GM20000 (cell line): ENCODE measurements at regions not wholly inside any gene's neighbourhood (a gene's known extent, or its start where the extent isn't known, plus 50 kb on each side); places are given as distances from the start of the nearest gene placed in this dataset.

Experiments
- DNase-seq: peaks from one replicate; pipeline ENCODE4 v3.0.0; 2012; ENCODE audit warnings: low spot score
- TF ChIP-seq, protein P1 (sequence below): IDR thresholded peaks from 2 replicates; pipeline ENCODE4 v1.5.1; 2012; ENCODE audit warnings: mild to moderate bottlenecking, control low read depth; ENCODE audit errors: extremely low read depth, missing control alignments

- DNase-seq: no peak
- TF ChIP-seq, protein P1, sequence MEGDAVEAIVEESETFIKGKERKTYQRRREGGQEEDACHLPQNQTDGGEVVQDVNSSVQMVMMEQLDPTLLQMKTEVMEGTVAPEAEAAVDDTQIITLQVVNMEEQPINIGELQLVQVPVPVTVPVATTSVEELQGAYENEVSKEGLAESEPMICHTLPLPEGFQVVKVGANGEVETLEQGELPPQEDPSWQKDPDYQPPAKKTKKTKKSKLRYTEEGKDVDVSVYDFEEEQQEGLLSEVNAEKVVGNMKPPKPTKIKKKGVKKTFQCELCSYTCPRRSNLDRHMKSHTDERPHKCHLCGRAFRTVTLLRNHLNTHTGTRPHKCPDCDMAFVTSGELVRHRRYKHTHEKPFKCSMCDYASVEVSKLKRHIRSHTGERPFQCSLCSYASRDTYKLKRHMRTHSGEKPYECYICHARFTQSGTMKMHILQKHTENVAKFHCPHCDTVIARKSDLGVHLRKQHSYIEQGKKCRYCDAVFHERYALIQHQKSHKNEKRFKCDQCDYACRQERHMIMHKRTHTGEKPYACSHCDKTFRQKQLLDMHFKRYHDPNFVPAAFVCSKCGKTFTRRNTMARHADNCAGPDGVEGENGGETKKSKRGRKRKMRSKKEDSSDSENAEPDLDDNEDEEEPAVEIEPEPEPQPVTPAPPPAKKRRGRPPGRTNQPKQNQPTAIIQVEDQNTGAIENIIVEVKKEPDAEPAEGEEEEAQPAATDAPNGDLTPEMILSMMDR: no peak
Observed at GRCh38 chr2:145548479-145548878, 1028.6 kb upstream of the ZEB2 start.

DNA sequence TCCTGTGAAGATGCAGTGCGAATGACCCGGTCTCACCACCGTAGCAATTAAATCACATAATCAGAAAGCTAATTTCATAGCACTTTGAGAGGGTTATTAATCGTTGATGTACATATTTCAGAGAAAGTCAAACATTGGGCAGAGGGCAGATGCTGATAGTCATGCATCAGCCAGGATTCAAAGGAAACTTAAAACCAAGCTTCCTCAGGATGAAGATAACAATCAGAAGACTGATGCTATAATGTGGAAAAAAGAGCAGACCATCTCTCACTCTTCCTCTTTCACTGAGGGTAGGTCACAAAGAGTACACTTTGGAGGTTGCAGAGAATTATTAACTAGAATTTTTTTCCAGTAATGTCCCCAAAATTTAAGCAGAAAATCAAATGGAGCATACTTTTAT, 1027.7 kb upstream of the ZEB2 start:
- TF ChIP-seq, protein P1: no peak

GRCh38 chr2:145546091-145546490, 1026.2 kb upstream of the ZEB2 start:
- no peak for DNase-seq
- TF ChIP-seq, protein P1: no peak

More for the DNA sequence above, 1027.7 kb upstream of the ZEB2 start:
- no peak for DNase-seq

- DNase-seq: no peak
- TF ChIP-seq, protein P1: no peak
Observed at GRCh38 chr2:145543856-145544255, 1023.9 kb upstream of the ZEB2 start.

DNA sequence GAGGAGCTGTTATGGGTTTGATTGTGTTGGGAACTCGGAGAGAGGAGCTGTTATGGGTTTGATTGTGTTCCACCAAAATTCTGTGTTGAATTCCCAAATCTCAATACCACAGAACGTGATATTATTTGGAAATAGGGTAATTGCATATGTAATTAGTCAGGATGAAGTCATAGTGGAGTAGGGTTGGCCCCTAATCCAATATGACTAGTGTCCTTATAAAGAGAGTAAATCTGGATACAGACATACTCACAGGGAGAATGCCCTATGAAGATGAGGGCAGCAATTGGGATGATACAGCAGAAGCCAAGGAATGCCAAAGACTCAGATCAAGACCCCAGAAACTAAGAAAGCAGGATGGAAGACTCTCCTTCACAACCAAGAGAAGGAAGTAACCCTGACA, 1023.2 kb upstream of the ZEB2 start:
- no peak for DNase-seq
- TF ChIP-seq, protein P1: no peak

GRCh38 chr2:145541028-145541427, 1021.1 kb upstream of the ZEB2 start:
- DNase-seq: no peak
- TF ChIP-seq, protein P1: no peak

DNA sequence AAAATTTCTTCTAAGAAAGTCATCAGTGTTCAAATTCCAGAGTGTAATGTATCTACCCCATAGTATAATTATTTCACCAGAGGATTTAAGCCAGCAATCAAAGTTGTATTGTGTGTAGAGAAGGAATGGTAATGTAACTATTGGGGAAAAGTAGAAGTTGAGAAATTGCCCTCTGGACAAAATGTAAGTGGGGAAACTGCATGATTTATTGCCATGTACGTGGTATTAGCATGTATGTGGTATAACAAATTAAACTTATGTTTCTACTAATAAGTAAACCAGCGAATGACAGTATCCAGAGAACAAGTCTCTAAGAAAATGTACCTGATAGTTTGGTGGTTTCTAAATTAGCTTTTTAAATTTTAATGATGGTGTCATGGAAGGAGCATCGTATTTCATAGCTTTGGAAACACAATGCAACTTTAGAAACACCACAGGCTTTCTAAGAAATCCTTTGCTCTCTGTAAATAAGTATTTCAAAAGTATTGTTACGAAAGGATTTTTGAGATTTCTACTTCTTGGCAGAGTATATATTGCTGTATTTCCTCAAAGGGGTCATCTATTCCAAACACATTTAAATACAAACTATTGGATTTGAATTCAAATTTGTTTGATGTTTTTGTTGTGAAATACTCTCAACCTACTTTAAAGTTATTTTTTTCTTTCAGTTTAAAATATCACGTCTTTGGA, 1018.9 kb upstream of the ZEB2 start:
- no peak for DNase-seq
- TF ChIP-seq, protein P1: no peak
